T47D (cell line): ENCODE measurements at regions not wholly inside any gene's neighbourhood (a gene's known extent, or its start where the extent isn't known, plus 50 kb on each side); places are given as distances from the start of the nearest gene placed in this dataset.
"Not testable (repeated sequence)": the region's sequence is repeated elsewhere in the genome, so short reads cannot be mapped to it uniquely, and the experiment has no call there.

ENCODE experiments used
- DNase-seq, 2 experiments: peaks; one replicate each; pipeline versions ENCODE4 v3.0.0 to v3.0.0-alpha.2; 2011 to 2012; ENCODE audit warnings: low read depth in 1 of 2, low spot score in 1 of 2
- in situ Hi-C: cut with HindIII; loops from 2 replicates; pipeline ENCODE4 v1.10.0; 2016; ENCODE audit warnings: low sequenced_read_pairs, low pct_unique_long_range_greater_than_20kb

GRCh38 chr16:31975826-31976419 lies 102.3 kb downstream of the ZNF267 start:
- in situ Hi-C loops, DNase-seq: not testable (repeated sequence)

GRCh38 chr16:31978463-31978862 lies 104.9 kb downstream of the ZNF267 start:
- in situ Hi-C loops, DNase-seq: not testable (repeated sequence)

- DNase-seq, in situ Hi-C loops: not testable (repeated sequence)
Measured at GRCh38 chr16:31981739-31982138, 108.1 kb downstream of the ZNF267 start.

- DNase-seq, in situ Hi-C loops: not testable (repeated sequence)
Measured at GRCh38 chr16:31982986-31983385, 109.4 kb downstream of the ZNF267 start.

GRCh38 chr16:31983666-31984065 lies 110.1 kb downstream of the ZNF267 start:
- in situ Hi-C loops, DNase-seq: not testable (repeated sequence)

- DNase-seq, in situ Hi-C loops: not testable (repeated sequence)
Measured at GRCh38 chr16:31986895-31987294, 113.3 kb downstream of the ZNF267 start.

GRCh38 chr16:31988595-31989581 lies 115.3 kb downstream of the ZNF267 start:
- DNase-seq, in situ Hi-C loops: not testable (repeated sequence)

GRCh38 chr16:31990261-31990660 lies 116.7 kb downstream of the ZNF267 start:
- DNase-seq, in situ Hi-C loops: not testable (repeated sequence)

- DNase-seq, in situ Hi-C loops: not testable (repeated sequence)
Measured at GRCh38 chr16:31990980-31991379, 117.4 kb downstream of the ZNF267 start.

- DNase-seq, in situ Hi-C loops: not testable (repeated sequence)
Measured at GRCh38 chr16:31996325-31996724, 122.7 kb downstream of the ZNF267 start.

GRCh38 chr16:32002496-32002895 lies 128.9 kb downstream of the ZNF267 start:
- in situ Hi-C loops, DNase-seq: not testable (repeated sequence)

- in situ Hi-C loops, result not testable (repeated sequence)
Measured at GRCh38 chr16:32003819-32004218, 130.2 kb downstream of the ZNF267 start.

GRCh38 chr16:32038783-32039496 lies 165.3 kb downstream of the ZNF267 start:
- DNase-seq, result peak in 1 of 2 experiments; percentile 7

More at GRCh38 chr16:32003819-32004218, 130.2 kb downstream of the ZNF267 start:
- not testable (repeated sequence) for DNase-seq

GRCh38 chr16:32039919-32040318 lies 166.3 kb downstream of the ZNF267 start:
- DNase-seq, in situ Hi-C loops: not testable (repeated sequence)

More at GRCh38 chr16:32038783-32039496, 165.3 kb downstream of the ZNF267 start:
- in situ Hi-C loops, result not testable (repeated sequence)

- in situ Hi-C loops, result not testable (repeated sequence)
- DNase-seq, result peak in 1 of 2 experiments; percentile 7
Measured at GRCh38 chr16:32066016-32066651, 187.0 kb upstream of the TP53TG3D start.

GRCh38 chr16:32071586-32071985 lies 181.5 kb upstream of the TP53TG3D start:
- in situ Hi-C loops, DNase-seq: not testable (repeated sequence)

- in situ Hi-C loops, result not testable (repeated sequence)
Measured at GRCh38 chr16:32083891-32084290, 169.2 kb upstream of the TP53TG3D start.

More at GRCh38 chr16:32083891-32084290, 169.2 kb upstream of the TP53TG3D start:
- not testable (repeated sequence) for DNase-seq
